T-helper 1 cell treated with Interleukin-12 subunit alpha and Interleukin-12 subunit beta and Interleukin-4 antibody, amounts not matched to agents 30 μg/mL and 1 μg/mL, for 36 hours (primary cell): ENCODE measurements at regions not wholly inside any gene's neighbourhood (a gene's known extent, or its start where the extent isn't known, plus 50 kb on each side); places are given as distances from the start of the nearest gene placed in this dataset.
"Not testable (repeated sequence)": the region's sequence is repeated elsewhere in the genome, so short reads cannot be mapped to it uniquely, and the experiment has no call there.

Experiments used
- H3K27ac Mint-ChIP-seq: one replicate; pipeline ENCODE4 v1.8.0; 2021; ENCODE audit warnings: mild to moderate bottlenecking, mixed read lengths
- H3K27me3 Mint-ChIP-seq: one replicate; pipeline ENCODE4 v1.8.0; 2021; ENCODE audit warnings: low read depth, mixed read lengths
- H3K36me3 Mint-ChIP-seq: one replicate; pipeline ENCODE4 v1.8.0; 2021; ENCODE audit warnings: low read depth, mixed read lengths
- H3K4me1 Mint-ChIP-seq: one replicate; pipeline ENCODE4 v1.8.0; 2021; ENCODE audit warnings: low read depth, mixed read lengths
- H3K4me3 Mint-ChIP-seq: one replicate; pipeline ENCODE4 v1.8.0; 2021; ENCODE audit warnings: mild to moderate bottlenecking, moderate library complexity, mixed read lengths
- H3K9me3 Mint-ChIP-seq: one replicate; pipeline ENCODE4 v1.8.0; 2021; ENCODE audit warnings: mixed read lengths

DNA sequence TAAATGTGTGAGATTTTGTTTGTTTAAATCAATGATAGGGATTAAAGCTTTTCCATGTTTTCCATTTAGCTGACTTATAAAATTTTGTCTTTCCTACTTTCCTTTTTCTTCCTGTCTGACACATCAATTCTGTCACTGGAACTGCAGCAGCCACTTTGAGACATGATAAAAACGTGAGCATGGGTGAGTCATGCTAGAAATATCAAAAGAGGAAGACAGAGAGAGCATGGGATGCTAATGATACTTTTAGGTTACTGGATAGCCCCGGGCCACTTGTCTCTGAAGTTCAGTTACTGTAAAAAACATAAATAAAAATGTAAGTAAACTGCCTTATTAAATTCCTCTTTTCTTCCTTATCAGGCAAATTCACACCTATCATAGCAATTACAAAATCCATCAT is 1332.0 kb upstream of the PCDH20 start:
- Mint-ChIP-seq H3K4me1 (no peaks in the 10 kb centered on the region), H3K9me3 (peaks cover 12% of the 10 kb centered on the region), H3K27ac (no peak overlapping the region), H3K4me3 (no peak overlapping the region), H3K36me3 (no peaks in the 10 kb centered on the region), H3K27me3 (no peaks in the 10 kb centered on the region)

DNA sequence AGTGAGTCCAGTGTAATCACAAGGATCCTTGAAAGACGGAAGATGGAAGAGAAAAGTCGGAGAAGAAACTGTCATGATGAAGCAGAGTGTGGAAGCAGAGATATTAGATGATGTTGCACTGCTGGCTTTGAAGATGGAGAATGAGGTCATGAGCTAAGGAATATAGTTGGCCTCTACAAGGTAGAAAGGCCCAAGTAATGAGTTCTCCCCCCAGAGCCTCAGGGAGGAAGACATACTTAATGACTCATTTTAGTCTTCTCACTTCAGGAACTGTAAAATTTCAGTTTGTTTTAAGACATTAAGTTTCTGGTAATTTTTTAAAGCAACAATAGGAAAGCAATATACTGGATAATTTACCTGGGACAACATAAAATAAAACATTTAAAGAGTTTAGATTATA is 1331.5 kb upstream of the PCDH20 start:
- Mint-ChIP-seq H3K27me3 (no peaks in the 10 kb centered on the region), H3K9me3 (peaks cover 12% of the 10 kb centered on the region), H3K4me3 (no peak overlapping the region), H3K4me1 (no peaks in the 10 kb centered on the region), H3K27ac (no peak overlapping the region), H3K36me3 (no peaks in the 10 kb centered on the region)

DNA sequence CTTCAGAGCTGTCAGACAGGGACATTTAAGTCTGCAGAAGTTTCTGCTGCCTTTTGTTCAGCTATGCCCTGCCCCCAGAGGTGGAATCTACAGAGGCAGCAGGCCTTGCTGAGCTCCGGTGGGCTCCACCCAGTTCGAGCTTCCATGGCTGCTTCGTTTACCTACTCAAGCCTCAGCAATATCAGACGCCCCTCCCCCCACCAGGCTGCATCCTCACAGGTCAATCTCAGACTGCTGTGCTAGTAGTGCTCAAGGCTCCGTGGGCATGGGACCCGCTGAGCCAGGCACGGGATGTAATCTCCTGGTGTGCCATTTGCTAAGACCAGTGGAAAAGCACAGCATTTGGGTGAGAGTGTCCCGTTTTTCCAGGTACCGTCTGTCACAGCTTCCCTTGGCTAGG is 1314.1 kb upstream of the PCDH20 start:
- not testable (repeated sequence) for H3K27me3 Mint-ChIP-seq, H3K4me3 Mint-ChIP-seq, H3K4me1 Mint-ChIP-seq, H3K27ac Mint-ChIP-seq, H3K36me3 Mint-ChIP-seq
- H3K9me3 Mint-ChIP-seq = peaks cover 24% of the 10 kb centered on the region

- no peaks in the 10 kb centered on the region for H3K27me3 Mint-ChIP-seq
- no peak overlapping the region for H3K27ac Mint-ChIP-seq
- H3K9me3 Mint-ChIP-seq = peaks cover 8% of the 10 kb centered on the region
- no peaks in the 10 kb centered on the region for H3K4me1 Mint-ChIP-seq
- no peaks in the 10 kb centered on the region for H3K36me3 Mint-ChIP-seq
- H3K4me3 Mint-ChIP-seq = no peak overlapping the region
Measured at GRCh38 chr13:62721893-62722292, 1306.2 kb upstream of the PCDH20 start.

DNA sequence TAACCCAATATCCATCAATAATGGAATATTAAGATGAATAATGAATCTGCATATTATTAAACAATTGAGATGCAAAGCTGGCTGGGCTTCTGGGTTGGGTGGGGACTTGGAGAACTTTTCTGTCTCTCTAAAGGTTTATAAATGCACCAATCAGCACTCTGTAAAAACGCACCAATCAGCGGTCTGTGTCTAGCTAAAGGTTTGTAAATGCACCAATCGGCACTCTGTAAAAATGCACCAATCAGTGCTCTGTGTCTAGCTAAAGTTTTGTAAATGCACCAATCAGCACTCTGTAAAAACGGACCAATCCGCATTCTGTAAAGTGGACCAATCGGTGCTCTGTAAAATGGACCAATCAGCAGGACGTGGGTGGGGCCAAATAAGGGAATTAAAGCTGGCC is 1296.3 kb upstream of the PCDH20 start:
- not testable (repeated sequence) for H3K27me3 Mint-ChIP-seq, H3K4me3 Mint-ChIP-seq, H3K27ac Mint-ChIP-seq, H3K4me1 Mint-ChIP-seq, H3K36me3 Mint-ChIP-seq
- H3K9me3 Mint-ChIP-seq = peaks cover 10% of the 10 kb centered on the region

DNA sequence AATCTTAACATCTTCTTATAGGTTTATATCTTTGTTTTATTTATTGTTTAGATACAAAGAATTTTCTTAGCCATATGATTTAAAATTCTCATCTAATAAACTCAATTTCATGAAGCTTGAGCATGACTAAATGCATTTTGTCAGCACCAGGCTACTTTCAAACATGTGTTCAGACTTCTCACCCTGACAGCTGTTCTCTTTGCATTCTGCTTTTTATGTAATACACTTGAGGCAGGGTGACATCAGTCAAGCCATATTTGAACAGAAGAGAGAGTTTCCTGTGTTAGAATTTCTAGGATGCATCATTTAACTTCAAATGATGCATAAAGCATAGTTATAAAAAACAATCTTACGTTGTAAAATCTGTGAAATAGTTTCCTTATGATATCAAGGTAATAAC is 1295.1 kb upstream of the PCDH20 start:
- Mint-ChIP-seq H3K9me3 (peaks cover 10% of the 10 kb centered on the region), H3K4me1 (no peaks in the 10 kb centered on the region), H3K36me3 (no peaks in the 10 kb centered on the region), H3K27me3 (no peaks in the 10 kb centered on the region), H3K4me3 (no peak overlapping the region), H3K27ac (no peak overlapping the region)

GRCh38 chr13:62706048-62706447 is 1290.4 kb upstream of the PCDH20 start:
- no peaks in the 10 kb centered on the region for H3K36me3 Mint-ChIP-seq
- H3K4me3 Mint-ChIP-seq = no peak overlapping the region
- no peaks in the 10 kb centered on the region for H3K4me1 Mint-ChIP-seq
- H3K27ac Mint-ChIP-seq = no peak overlapping the region
- no peaks in the 10 kb centered on the region for H3K27me3 Mint-ChIP-seq
- peaks cover 3% of the 10 kb centered on the region for H3K9me3 Mint-ChIP-seq

GRCh38 chr13:62704875-62705274 is 1289.2 kb upstream of the PCDH20 start:
- Mint-ChIP-seq H3K9me3 (peaks cover 3% of the 10 kb centered on the region), H3K4me1 (no peaks in the 10 kb centered on the region), H3K27ac (no peak overlapping the region), H3K36me3 (no peaks in the 10 kb centered on the region), H3K27me3 (no peaks in the 10 kb centered on the region), H3K4me3 (no peak overlapping the region)

- Mint-ChIP-seq H3K27me3 (no peaks in the 10 kb centered on the region), H3K4me1 (no peaks in the 10 kb centered on the region), H3K36me3 (no peaks in the 10 kb centered on the region), H3K9me3 (no peaks in the 10 kb centered on the region), H3K4me3 (no peak overlapping the region), H3K27ac (no peak overlapping the region)
Measured at GRCh38 chr13:62702502-62702901, 1286.9 kb upstream of the PCDH20 start.

- Mint-ChIP-seq H3K27me3 (no peaks in the 10 kb centered on the region), H3K4me3 (no peak overlapping the region), H3K36me3 (no peaks in the 10 kb centered on the region), H3K4me1 (no peaks in the 10 kb centered on the region), H3K9me3 (peaks cover 3% of the 10 kb centered on the region), H3K27ac (no peak overlapping the region)
Measured at GRCh38 chr13:62697701-62698100, 1282.1 kb upstream of the PCDH20 start.

DNA sequence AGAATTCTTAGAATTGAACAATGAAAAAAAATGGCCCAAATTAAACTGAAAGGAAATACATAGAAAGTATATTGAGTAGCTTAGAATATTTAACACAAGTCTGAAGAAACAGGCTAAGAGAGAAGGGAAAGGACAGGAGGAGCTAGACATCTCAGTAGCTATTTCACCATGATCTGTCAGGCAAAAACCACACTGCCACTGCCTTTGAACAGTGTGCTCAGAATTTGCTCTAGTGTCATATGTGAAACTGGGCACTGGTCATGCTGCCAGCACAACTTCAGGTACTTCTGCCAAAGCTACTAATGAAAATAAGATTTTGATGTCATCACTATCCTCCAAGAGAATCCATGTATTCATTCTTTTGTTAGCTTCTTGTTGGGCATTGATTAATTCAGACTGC is 1280.8 kb upstream of the PCDH20 start:
- no peak overlapping the region for H3K27ac Mint-ChIP-seq
- H3K9me3 Mint-ChIP-seq = peaks cover 10% of the 10 kb centered on the region
- H3K4me3 Mint-ChIP-seq = no peak overlapping the region

GRCh38 chr13:62687732-62688131 is 1272.1 kb upstream of the PCDH20 start:
- Mint-ChIP-seq H3K36me3 (no peaks in the 10 kb centered on the region), H3K4me1 (no peaks in the 10 kb centered on the region), H3K4me3 (no peak overlapping the region), H3K27me3 (no peaks in the 10 kb centered on the region), H3K9me3 (peaks cover 7% of the 10 kb centered on the region), H3K27ac (no peak overlapping the region)

More for the DNA sequence above, 1280.8 kb upstream of the PCDH20 start:
- Mint-ChIP-seq H3K27me3 (no peaks in the 10 kb centered on the region), H3K36me3 (no peaks in the 10 kb centered on the region), H3K4me1 (no peaks in the 10 kb centered on the region)

DNA sequence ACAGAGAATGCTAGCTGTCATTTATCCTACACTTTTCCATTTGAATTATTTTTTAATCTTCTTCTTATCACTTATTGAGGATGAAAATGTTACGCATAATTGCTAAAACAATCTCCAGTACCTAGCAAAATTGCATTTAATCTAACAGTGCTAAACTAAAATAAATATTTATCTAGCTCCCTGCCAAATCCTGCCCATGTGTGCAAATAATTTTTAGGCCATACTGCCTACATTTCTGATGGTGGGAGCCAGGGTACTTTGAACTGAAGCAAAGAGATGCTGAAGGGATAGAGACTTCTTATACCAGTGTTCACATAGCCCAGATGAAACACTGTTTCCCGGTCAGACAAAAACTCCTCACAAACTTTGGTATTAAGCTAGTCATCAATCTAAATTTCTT is 1268.7 kb upstream of the PCDH20 start:
- no peak overlapping the region for H3K27ac Mint-ChIP-seq
- H3K27me3 Mint-ChIP-seq = no peaks in the 10 kb centered on the region
- H3K4me1 Mint-ChIP-seq = no peaks in the 10 kb centered on the region
- no peaks in the 10 kb centered on the region for H3K36me3 Mint-ChIP-seq
- H3K9me3 Mint-ChIP-seq = no peaks in the 10 kb centered on the region
- H3K4me3 Mint-ChIP-seq = no peak overlapping the region

- Mint-ChIP-seq H3K4me1 (no peaks in the 10 kb centered on the region), H3K27ac (no peak overlapping the region), H3K9me3 (no peaks in the 10 kb centered on the region), H3K36me3 (no peaks in the 10 kb centered on the region), H3K27me3 (no peaks in the 10 kb centered on the region), H3K4me3 (no peak overlapping the region)
Measured at GRCh38 chr13:62682788-62683187, 1267.1 kb upstream of the PCDH20 start.

GRCh38 chr13:62678039-62678438 is 1262.4 kb upstream of the PCDH20 start:
- no peak overlapping the region for H3K4me3 Mint-ChIP-seq
- H3K27ac Mint-ChIP-seq = no peak overlapping the region
- H3K9me3 Mint-ChIP-seq = peaks cover 10% of the 10 kb centered on the region
- H3K36me3 Mint-ChIP-seq = no peaks in the 10 kb centered on the region
- H3K4me1 Mint-ChIP-seq = no peaks in the 10 kb centered on the region
- H3K27me3 Mint-ChIP-seq = no peaks in the 10 kb centered on the region

- H3K27me3 Mint-ChIP-seq = no peaks in the 10 kb centered on the region
- no peaks in the 10 kb centered on the region for H3K36me3 Mint-ChIP-seq
- H3K27ac Mint-ChIP-seq = no peak overlapping the region
- no peak overlapping the region for H3K4me3 Mint-ChIP-seq
- H3K9me3 Mint-ChIP-seq = no peaks in the 10 kb centered on the region
- no peaks in the 10 kb centered on the region for H3K4me1 Mint-ChIP-seq
Measured at GRCh38 chr13:62663767-62664166, 1248.1 kb upstream of the PCDH20 start.
